ENCODE measurements at regions not wholly inside any gene's neighbourhood (a gene's known extent, or its start where the extent isn't known, plus 50 kb on each side); places are given as distances from the start of the nearest gene placed in this dataset.

GRCh38 chr4:184310881-184311709, 93.4 kb upstream of the ENPP6 start:
- Mint-ChIP-seq H3K4me3 (peak overlapping the region in 2 of 10 donors; percentile 40 to 50), H3K9me3 (peaks cover 0 to 2% (median 0%) of the 10 kb centered on the region in 11 donors), H3K27me3 (no peaks in the 10 kb centered on the region), H3K27ac (peak overlapping the region in 5 of 9 donors; percentile 29 to 77 (median 43)), H3K4me1 (peaks cover 22 to 66% (median 29%) of the 10 kb centered on the region in 7 donors), H3K36me3 (peaks cover 0 to 2% (median 0%) of the 10 kb centered on the region in 5 donors)
- ATAC-seq (no peak), DNase-seq (no peak)
- ChIA-PET POLR2A (interaction anchor here (0.7 kb wide), 1 partner anchor 11 kb away, joined by 4 read pairs; no protein-coding TSS in a partner anchor), CTCF (interaction anchor here (1.5 kb wide), 1 partner anchor 42 kb away, joined by 3 read pairs; no protein-coding TSS in a partner anchor)
- Histone ChIP-seq H3K4me3 (ENCODE audit: low read length) (no peak overlapping the region), H3K9me3 (ENCODE audit: control insufficient read depth in 2 of 3, low read length in 3 of 3) (no peaks in the 10 kb centered on the region), H3K27ac (ENCODE audit: low read depth, low read length) (no peak overlapping the region), H3K4me1 (ENCODE audit: control insufficient read depth in 2 of 2, insufficient read depth in 2 of 2, low read length in 2 of 2) (peaks cover 6 to 15% of the 10 kb centered on the region in 2 donors), H3K36me3 (ENCODE audit: control insufficient read depth in 2 of 3, insufficient read depth in 3 of 3, low read length in 3 of 3) (no peaks in the 10 kb centered on the region), H3K27me3 (ENCODE audit: control insufficient read depth in 2 of 2, insufficient read depth in 2 of 2, low read length in 2 of 2) (no peaks in the 10 kb centered on the region)
- intact Hi-C loops (cut with micrococcal nuclease) = loop anchor here (1.0 to 5.0 kb wide), 5 partner anchors 47 to 227 kb away; partner anchors contain the start of gene IRF2 (in 2 of the 2)

GRCh38 chr4:184310171-184310567, 92.5 kb upstream of the ENPP6 start:
- no peaks in the 10 kb centered on the region for H3K27me3 ChIP-seq (ENCODE audit: control insufficient read depth in 2 of 2, insufficient read depth in 2 of 2, low read length in 2 of 2)
- Mint-ChIP-seq H3K27ac (peak overlapping the region; percentile 4 to 77 (median 44)), H3K36me3 (peaks cover 0 to 5% (median 0%) of the 10 kb centered on the region in 5 donors), H3K9me3 (peaks cover 0 to 3% (median 0%) of the 10 kb centered on the region in 11 donors), H3K27me3 (no peaks in the 10 kb centered on the region), H3K4me3 (peak overlapping the region in 8 of 10 donors; percentile 1 to 73 (median 15)), H3K4me1 (peaks cover 22 to 63% (median 29%) of the 10 kb centered on the region in 7 donors)
- ATAC-seq = peak; percentile 80
- POLR2A ChIA-PET = no interaction called here
- intact Hi-C loops (cut with micrococcal nuclease) = loop anchor here (1.0 to 5.0 kb wide), 5 partner anchors 46 to 228 kb away; partner anchors contain the start of gene IRF2 (in 2 of the 2)
- H3K4me1 ChIP-seq (ENCODE audit: control insufficient read depth in 2 of 2, insufficient read depth in 2 of 2, low read length in 2 of 2) = peaks cover 6 to 15% of the 10 kb centered on the region in 2 donors
- H3K4me3 ChIP-seq (ENCODE audit: low read length) = no peak overlapping the region
- DNase-seq = peak in 5 of 9 donors; percentile 10 to 29 (median 25)
- no peak overlapping the region for H3K27ac ChIP-seq (ENCODE audit: low read depth, low read length)
- CTCF ChIA-PET = interaction anchor here (0.6 to 1.5 kb wide), 2 partner anchors 11 to 41 kb away, joined by 3 to 4 read pairs; no protein-coding TSS in a partner anchor
- no peaks in the 10 kb centered on the region for H3K36me3 ChIP-seq (ENCODE audit: control insufficient read depth in 2 of 3, insufficient read depth in 3 of 3, low read length in 3 of 3)
- H3K9me3 ChIP-seq (ENCODE audit: control insufficient read depth in 2 of 3, low read length in 3 of 3) = no peaks in the 10 kb centered on the region

- Mint-ChIP-seq H3K4me3 (peak overlapping the region in 9 of 10 donors; percentile 1 to 73 (median 14)), H3K27ac (peak overlapping the region; percentile 1 to 77 (median 44)), H3K4me1 (peaks cover 22 to 61% (median 29%) of the 10 kb centered on the region in 7 donors), H3K9me3 (peaks cover 0 to 6% (median 2%) of the 10 kb centered on the region in 11 donors), H3K27me3 (no peaks in the 10 kb centered on the region), H3K36me3 (peaks cover 0 to 10% (median 3%) of the 10 kb centered on the region in 5 donors)
- DNase-seq (peak in 3 of 9 donors; percentile 22 to 27 (median 26)), ATAC-seq (no peak)
- intact Hi-C loops (cut with micrococcal nuclease) = loop anchor here (1.0 to 5.0 kb wide), 5 partner anchors 45 to 229 kb away; partner anchors contain the start of gene IRF2 (in 2 of the 2)
- H3K4me3 ChIP-seq (ENCODE audit: low read length) = no peak overlapping the region
- ChIA-PET POLR2A (no interaction called here), CTCF (interaction anchor here (0.6 to 1.5 kb wide), 3 partner anchors 12 to 40 kb away, joined by 3 to 4 read pairs (median 3); no protein-coding TSS in a partner anchor)
- H3K4me1 ChIP-seq (ENCODE audit: control insufficient read depth in 2 of 2, insufficient read depth in 2 of 2, low read length in 2 of 2) = peaks cover 6 to 15% of the 10 kb centered on the region in 2 donors
- H3K9me3 ChIP-seq (ENCODE audit: control insufficient read depth in 2 of 3, low read length in 3 of 3) = no peaks in the 10 kb centered on the region
- no peaks in the 10 kb centered on the region for H3K36me3 ChIP-seq (ENCODE audit: control insufficient read depth in 2 of 3, insufficient read depth in 3 of 3, low read length in 3 of 3)
- H3K27ac ChIP-seq (ENCODE audit: low read depth, low read length) = no peak overlapping the region
- no peaks in the 10 kb centered on the region for H3K27me3 ChIP-seq (ENCODE audit: control insufficient read depth in 2 of 2, insufficient read depth in 2 of 2, low read length in 2 of 2)
Observed at GRCh38 chr4:184309241-184310170, 91.8 kb upstream of the ENPP6 start.

- CTCF ChIA-PET = interaction anchor here (0.7 kb wide), 1 partner anchor 114 kb away, joined by 3 read pairs; no protein-coding TSS in a partner anchor
- H3K9me3 Mint-ChIP-seq = peaks cover 0 to 24% (median 8%) of the 10 kb centered on the region in 11 donors
- H3K27me3 Mint-ChIP-seq = no peaks in the 10 kb centered on the region
- peaks cover 20 to 36% (median 29%) of the 10 kb centered on the region in 7 donors for H3K4me1 Mint-ChIP-seq
- DNase-seq (no peak), ATAC-seq (no peak)
- no peaks in the 10 kb centered on the region for H3K27me3 ChIP-seq (ENCODE audit: control insufficient read depth in 2 of 2, insufficient read depth in 2 of 2, low read length in 2 of 2)
- no peak overlapping the region for H3K4me3 Mint-ChIP-seq
- H3K9me3 ChIP-seq (ENCODE audit: control insufficient read depth in 2 of 3, low read length in 3 of 3) = no peaks in the 10 kb centered on the region
- intact Hi-C loops (cut with micrococcal nuclease) = no loop called here
- H3K27ac Mint-ChIP-seq = no peak overlapping the region
- H3K4me3 ChIP-seq (ENCODE audit: low read length) = no peak overlapping the region
- no peaks in the 10 kb centered on the region for H3K36me3 ChIP-seq (ENCODE audit: control insufficient read depth in 2 of 3, insufficient read depth in 3 of 3, low read length in 3 of 3)
- peaks cover 6 to 15% of the 10 kb centered on the region in 2 donors for H3K4me1 ChIP-seq (ENCODE audit: control insufficient read depth in 2 of 2, insufficient read depth in 2 of 2, low read length in 2 of 2)
- H3K36me3 Mint-ChIP-seq = peaks cover 4 to 14% (median 8%) of the 10 kb centered on the region in 5 donors
- POLR2A ChIA-PET = no interaction called here
- H3K27ac ChIP-seq (ENCODE audit: low read depth, low read length) = no peak overlapping the region
Observed at GRCh38 chr4:184306949-184307348, 89.3 kb upstream of the ENPP6 start.

GRCh38 chr4:184306470-184306869, 88.8 kb upstream of the ENPP6 start:
- H3K27me3 ChIP-seq (ENCODE audit: control insufficient read depth in 2 of 2, insufficient read depth in 2 of 2, low read length in 2 of 2) = no peaks in the 10 kb centered on the region
- Mint-ChIP-seq H3K9me3 (peaks cover 0 to 24% (median 8%) of the 10 kb centered on the region in 11 donors), H3K27me3 (no peaks in the 10 kb centered on the region), H3K36me3 (peaks cover 4 to 14% (median 8%) of the 10 kb centered on the region in 5 donors), H3K4me3 (no peak overlapping the region), H3K27ac (no peak overlapping the region), H3K4me1 (peaks cover 18 to 32% (median 28%) of the 10 kb centered on the region in 7 donors)
- no peaks in the 10 kb centered on the region for H3K9me3 ChIP-seq (ENCODE audit: control insufficient read depth in 2 of 3, low read length in 3 of 3)
- POLR2A ChIA-PET = no interaction called here
- ATAC-seq = no peak
- no peak overlapping the region for H3K4me3 ChIP-seq (ENCODE audit: low read length)
- DNase-seq = no peak
- intact Hi-C loops (cut with micrococcal nuclease) = no loop called here
- CTCF ChIA-PET = no interaction called here
- no peak overlapping the region for H3K27ac ChIP-seq (ENCODE audit: low read depth, low read length)
- H3K4me1 ChIP-seq (ENCODE audit: control insufficient read depth in 2 of 2, insufficient read depth in 2 of 2, low read length in 2 of 2) = peaks cover 6 to 15% of the 10 kb centered on the region in 2 donors
- no peaks in the 10 kb centered on the region for H3K36me3 ChIP-seq (ENCODE audit: control insufficient read depth in 2 of 3, insufficient read depth in 3 of 3, low read length in 3 of 3)

- H3K27ac Mint-ChIP-seq = no peak overlapping the region
- H3K36me3 Mint-ChIP-seq = peaks cover 4 to 13% (median 8%) of the 10 kb centered on the region in 5 donors
- Histone ChIP-seq H3K4me3 (ENCODE audit: low read length) (no peak overlapping the region), H3K27ac (ENCODE audit: low read depth, low read length) (no peak overlapping the region), H3K4me1 (ENCODE audit: control insufficient read depth in 2 of 2, insufficient read depth in 2 of 2, low read length in 2 of 2) (no peaks in the 10 kb centered on the region), H3K36me3 (ENCODE audit: control insufficient read depth in 2 of 3, insufficient read depth in 3 of 3, low read length in 3 of 3) (no peaks in the 10 kb centered on the region), H3K9me3 (ENCODE audit: control insufficient read depth in 2 of 3, low read length in 3 of 3) (no peaks in the 10 kb centered on the region), H3K27me3 (ENCODE audit: control insufficient read depth in 2 of 2, insufficient read depth in 2 of 2, low read length in 2 of 2) (no peaks in the 10 kb centered on the region)
- CTCF ChIA-PET = no interaction called here
- POLR2A ChIA-PET = no interaction called here
- peaks cover 0 to 3% (median 0%) of the 10 kb centered on the region in 7 donors for H3K4me1 Mint-ChIP-seq
- intact Hi-C loops (cut with micrococcal nuclease) = no loop called here
- peaks cover 0 to 4% (median 0%) of the 10 kb centered on the region in 5 donors for H3K27me3 Mint-ChIP-seq
- DNase-seq (no peak), ATAC-seq (no peak)
- no peak overlapping the region for H3K4me3 Mint-ChIP-seq
- H3K9me3 Mint-ChIP-seq = peaks cover 0 to 25% (median 9%) of the 10 kb centered on the region in 11 donors
Observed at GRCh38 chr4:184300816-184301215, 83.1 kb upstream of the ENPP6 start.

Measured in naive thymus-derived CD4-positive, alpha-beta T cell (primary cell).